B cell (primary cell): ENCODE measurements at regions not wholly inside any gene's neighbourhood (a gene's known extent, or its start where the extent isn't known, plus 50 kb on each side); places are given as distances from the start of the nearest gene placed in this dataset.

Experiments used
- ATAC-seq: fragments of 200-7000 bp; cut with Tn5 transposase; one replicate; pipeline ENCODE4 v1.10.0; 2021; ENCODE audit warnings: low read depth, mild to moderate bottlenecking, moderate number of reproducible peaks, moderate library complexity
- CTCF ChIA-PET: fragments of 350-600 bp; sonication (Branson Sonifier 250); formaldehyde crosslinking; loops from one replicate; lab custom pipeline; 2021; ENCODE audit warnings: antibody characterized with exemption, inconsistent platforms; lab: Charles Lee
- POLR2A ChIA-PET: fragments of 350-600 bp; sonication (Branson Sonifier 250); formaldehyde crosslinking; loops from one replicate; lab custom pipeline; 2021; ENCODE audit warnings: antibody characterized with exemption; lab: Charles Lee
- DNase-seq: peaks from one replicate; pipeline ENCODE4 v3.0.0; 2013
- H2AFZ ChIP-seq: 2 replicates; pipeline ENCODE4 v1.6.1; 2012; ENCODE audit warnings: mild to moderate bottlenecking, low read depth, low read length; ENCODE audit not compliant: insufficient read depth, poor library complexity, severe bottlenecking
- H3K27ac ChIP-seq, 2 donors: 1 replicate in 1 of 2; 2 replicates in 1 of 2; pipeline ENCODE4 v1.5.1; 2012 to 2013; ENCODE audit warnings: low read length in 2 of 2, mild to moderate bottlenecking in 2 of 2, moderate library complexity in 1 of 2
- H3K27me3 ChIP-seq, 4 experiments: fragments of 200-600 bp in 1 of 4; sonication (generic) in 1 of 4; replicated peaks in 1 of 4; 1 replicate in 2 of 4; 2 replicates in 2 of 4; pipeline versions ENCODE4 v1.6.1 to v1.7.0; 2013 to 2016; ENCODE audit warnings: low read length in 3 of 4, mild to moderate bottlenecking in 2 of 4, mixed read lengths in 1 of 4, moderate library complexity in 1 of 4; ENCODE audit not compliant: insufficient read depth in 4 of 4, control insufficient read depth in 3 of 4; ENCODE audit errors: control extremely low read depth in 1 of 4
- H3K36me3 ChIP-seq, 2 experiments: replicated peaks in 1 of 2; 1 replicate in 1 of 2; 2 replicates in 1 of 2; pipeline versions ENCODE4 v1.6.1 to v1.7.1; 2013; ENCODE audit warnings: low read length in 1 of 2; ENCODE audit not compliant: insufficient read depth in 2 of 2, control insufficient read depth in 1 of 2; ENCODE audit errors: control extremely low read depth in 1 of 2, extremely low read depth in 1 of 2
- H3K4me1 ChIP-seq, 2 donors: fragments of 200-600 bp in 1 of 2; sonication (generic) in 1 of 2; 1 replicate in 1 of 2; 2 replicates in 1 of 2; pipeline versions ENCODE4 v1.5.1 to v1.6.1; 2013 to 2017; ENCODE audit warnings: low read length in 2 of 2; ENCODE audit not compliant: control insufficient read depth in 2 of 2, insufficient read depth in 2 of 2
- H3K4me2 ChIP-seq: replicated peaks from 2 replicates; pipeline ENCODE3; 2012; ENCODE audit warnings: mild to moderate bottlenecking, low read depth, low read length; ENCODE audit not compliant: poor library complexity, severe bottlenecking
- H3K4me3 ChIP-seq, 5 experiments: fragments of 200-600 bp in 1 of 5; sonication (generic) in 1 of 5; 1 replicate in 3 of 5; 2 replicates in 2 of 5; pipeline versions ENCODE4 v1.5.1 to v1.7.0; 2011 to 2016; ENCODE audit warnings: low read length in 4 of 5, mild to moderate bottlenecking in 4 of 5, low read depth in 2 of 5, control low read depth in 1 of 5, moderate library complexity in 1 of 5; ENCODE audit not compliant: insufficient read depth in 1 of 5; ENCODE audit errors: control extremely low read depth in 1 of 5, extremely low read depth in 1 of 5
- H3K79me2 ChIP-seq: fragments of 200-600 bp; sonication (generic); one replicate; pipeline ENCODE4 v1.6.0; 2016; ENCODE audit warnings: low read length; ENCODE audit not compliant: control insufficient read depth, insufficient read depth
- H3K9ac ChIP-seq: fragments of 200-600 bp; sonication (generic); 2 replicates; pipeline ENCODE4 v1.6.1; 2017; ENCODE audit warnings: mild to moderate bottlenecking, low read length, moderate library complexity
- H3K9me3 ChIP-seq, 3 donors: one replicate each; pipeline versions ENCODE4 v1.6.1 to v1.7.1; 2013; ENCODE audit warnings: low read length in 2 of 3; ENCODE audit not compliant: control insufficient read depth in 2 of 3, insufficient read depth in 1 of 3; ENCODE audit errors: control extremely low read depth in 1 of 3
- H4K20me1 ChIP-seq: 2 replicates; pipeline ENCODE4 v1.6.0; 2012; ENCODE audit warnings: mild to moderate bottlenecking, low read length; ENCODE audit not compliant: insufficient read depth, control insufficient read depth, poor library complexity, severe bottlenecking
- H3K27ac Mint-ChIP-seq: one replicate; pipeline ENCODE4 v1.8.0; 2021; ENCODE audit warnings: mixed read lengths
- H3K27me3 Mint-ChIP-seq: one replicate; pipeline ENCODE4 v1.8.0; 2021; ENCODE audit warnings: mixed read lengths
- H3K4me1 Mint-ChIP-seq: one replicate; pipeline ENCODE4 v1.8.0; 2021; ENCODE audit warnings: mixed read lengths
- H3K4me3 Mint-ChIP-seq: one replicate; pipeline ENCODE4 v1.8.0; 2021; ENCODE audit warnings: mixed read lengths
- H3K9me3 Mint-ChIP-seq: one replicate; pipeline ENCODE4 v1.8.0; 2022; ENCODE audit warnings: mixed read lengths; ENCODE audit not compliant: insufficient read depth
- EZH2 ChIP-seq: IDR thresholded peaks from 2 replicates; pipeline ENCODE4 v1.6.1; 2012; ENCODE audit warnings: borderline replicate concordance, low read depth, mild to moderate bottlenecking, moderate library complexity, low read length; ENCODE audit not compliant: insufficient read depth, poor library complexity, severe bottlenecking
- WGBS: methylation state at CpG from one replicate; pipeline ENCODE4 v1.1.5; 2013; ENCODE audit warnings: missing lambda C conversion rate; ENCODE audit not compliant: insufficient coverage; 5-methylcytosine and 5-hydroxymethylcytosine counted together
- intact Hi-C: fragments of 100-400 bp; cut with micrococcal nuclease; formaldehyde crosslinking; loops from one replicate; pipeline ENCODE4 v1.10.0; 2022
- TF ChIP-seq, protein P1 (sequence below): fragments of 200-600 bp; IDR thresholded peaks from one replicate; pipeline ENCODE4 v1.8.0; 2022; ENCODE audit warnings: antibody characterized with exemption, mild to moderate bottlenecking

DNA sequence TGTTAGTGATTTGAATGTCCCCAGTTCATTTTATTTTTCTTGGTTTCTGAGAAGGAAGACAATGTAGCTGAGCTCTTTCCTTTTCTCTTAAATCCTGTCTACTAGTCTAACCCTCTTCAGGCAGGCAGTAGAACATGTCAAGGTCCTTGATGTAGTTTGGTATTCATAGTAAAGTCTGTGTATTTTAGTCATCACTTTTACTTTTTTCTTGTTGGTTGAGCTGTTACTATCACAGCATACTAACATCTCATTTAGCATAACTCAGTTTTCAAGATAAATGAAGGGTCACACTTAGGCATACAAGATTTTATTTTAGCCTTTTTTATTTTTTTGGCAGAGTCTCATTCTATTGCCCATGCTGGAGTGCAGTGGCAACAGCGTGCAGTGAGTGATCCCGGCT lies 70.5 kb downstream of the KPNA2 start:
- no peak overlapping the region for H2AFZ ChIP-seq
- H3K79me2 ChIP-seq: peaks cover 51% of the 10 kb centered on the region
- H4K20me1 ChIP-seq: no peaks in the 10 kb centered on the region
- intact Hi-C loops: no loop called here
- peaks cover 12% of the 10 kb centered on the region in 2 donors for H3K4me1 ChIP-seq
- no peaks in the 10 kb centered on the region for H3K9me3 Mint-ChIP-seq
- peak overlapping the region; percentile 47 for H3K27ac Mint-ChIP-seq
- H3K4me1 Mint-ChIP-seq: peaks cover 35% of the 10 kb centered on the region
- H3K4me3 Mint-ChIP-seq: no peak overlapping the region
- peaks cover 0 to 4% (median 0%) of the 10 kb centered on the region in 3 donors for H3K9me3 ChIP-seq
- CTCF ChIA-PET: interaction anchor here (1.4 kb wide), 1 partner anchor 293 kb away, joined by 3 read pairs; no protein-coding TSS in a partner anchor
- no peak overlapping the region for H3K27ac ChIP-seq
- no peaks in the 10 kb centered on the region for H3K27me3 Mint-ChIP-seq
- H3K36me3 ChIP-seq: no peaks in the 10 kb centered on the region
- DNase-seq: no peak
- no peaks in the 10 kb centered on the region for H3K27me3 ChIP-seq
- WGBS: 100% methylated on average over 2 of the region's 2 CpGs
- no peak overlapping the region for H3K9ac ChIP-seq
- no peak for TF ChIP-seq EZH2
- TF ChIP-seq, protein P1, sequence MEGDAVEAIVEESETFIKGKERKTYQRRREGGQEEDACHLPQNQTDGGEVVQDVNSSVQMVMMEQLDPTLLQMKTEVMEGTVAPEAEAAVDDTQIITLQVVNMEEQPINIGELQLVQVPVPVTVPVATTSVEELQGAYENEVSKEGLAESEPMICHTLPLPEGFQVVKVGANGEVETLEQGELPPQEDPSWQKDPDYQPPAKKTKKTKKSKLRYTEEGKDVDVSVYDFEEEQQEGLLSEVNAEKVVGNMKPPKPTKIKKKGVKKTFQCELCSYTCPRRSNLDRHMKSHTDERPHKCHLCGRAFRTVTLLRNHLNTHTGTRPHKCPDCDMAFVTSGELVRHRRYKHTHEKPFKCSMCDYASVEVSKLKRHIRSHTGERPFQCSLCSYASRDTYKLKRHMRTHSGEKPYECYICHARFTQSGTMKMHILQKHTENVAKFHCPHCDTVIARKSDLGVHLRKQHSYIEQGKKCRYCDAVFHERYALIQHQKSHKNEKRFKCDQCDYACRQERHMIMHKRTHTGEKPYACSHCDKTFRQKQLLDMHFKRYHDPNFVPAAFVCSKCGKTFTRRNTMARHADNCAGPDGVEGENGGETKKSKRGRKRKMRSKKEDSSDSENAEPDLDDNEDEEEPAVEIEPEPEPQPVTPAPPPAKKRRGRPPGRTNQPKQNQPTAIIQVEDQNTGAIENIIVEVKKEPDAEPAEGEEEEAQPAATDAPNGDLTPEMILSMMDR: no peak
- POLR2A ChIA-PET: no interaction called here
- ATAC-seq: no peak
- no peak overlapping the region for H3K4me3 ChIP-seq
- no peak overlapping the region for H3K4me2 ChIP-seq

GRCh38 chr17:68107373-68107772 lies 71.8 kb downstream of the KPNA2 start:
- H3K27me3 ChIP-seq: no peaks in the 10 kb centered on the region
- CTCF ChIA-PET: no interaction called here
- no peaks in the 10 kb centered on the region for H4K20me1 ChIP-seq
- H3K4me3 ChIP-seq: no peak overlapping the region
- DNase-seq: no peak
- intact Hi-C loops: no loop called here
- H2AFZ ChIP-seq: no peak overlapping the region
- H3K4me1 ChIP-seq: peaks cover 9% of the 10 kb centered on the region in 2 donors
- Mint-ChIP-seq H3K4me3 (no peak overlapping the region), H3K27ac (no peak overlapping the region), H3K9me3 (no peaks in the 10 kb centered on the region), H3K4me1 (peaks cover 26% of the 10 kb centered on the region), H3K27me3 (no peaks in the 10 kb centered on the region)
- no peak overlapping the region for H3K9ac ChIP-seq
- peaks cover 40% of the 10 kb centered on the region for H3K79me2 ChIP-seq
- peaks cover 0 to 4% (median 0%) of the 10 kb centered on the region in 3 donors for H3K9me3 ChIP-seq
- 88% methylated on average over 3 of the region's 4 CpGs for WGBS
- no peak overlapping the region for H3K4me2 ChIP-seq
- TF ChIP-seq, protein P1: no peak
- TF ChIP-seq EZH2: no peak
- H3K36me3 ChIP-seq: no peaks in the 10 kb centered on the region
- POLR2A ChIA-PET: no interaction called here
- no peak for ATAC-seq
- H3K27ac ChIP-seq: no peak overlapping the region
